Kidney (tissue), 13 donors: ENCODE measurements at regions not wholly inside any gene's neighbourhood (a gene's known extent, or its start where the extent isn't known, plus 50 kb on each side); places are given as distances from the start of the nearest gene placed in this dataset.
A peak's percentile ranks its signal among the peaks of the same experiment; 100 is the strongest.

ENCODE experiments used
- DNase-seq, 5 donors: peaks; one replicate each; pipeline ENCODE4 v3.0.0-alpha.2; 2013 to 2020
- FAIRE-seq: peaks from 2 replicates; lab custom pipeline; 2012; peaks lifted over from hg19 to GRCh38; lab: Jason Lieb, UNC
- H3K27ac ChIP-seq, 2 donors: one replicate each; pipeline ENCODE4 v1.7.0; 2013; ENCODE audit warnings: low read depth in 2 of 2, low read length in 2 of 2, inconsistent platforms in 1 of 2
- H3K27me3 ChIP-seq: one replicate; pipeline ENCODE4 v1.7.1; 2013; ENCODE audit warnings: low read length, inconsistent platforms; ENCODE audit not compliant: control insufficient read depth, insufficient read depth
- H3K36me3 ChIP-seq, 3 donors: one replicate each; pipeline versions ENCODE4 v1.7.0 to v1.7.1; 2013; ENCODE audit warnings: low read length in 3 of 3, control low read depth in 1 of 3, inconsistent platforms in 1 of 3; ENCODE audit not compliant: insufficient read depth in 3 of 3, control insufficient read depth in 2 of 3
- H3K4me1 ChIP-seq, 3 donors: one replicate each; pipeline versions ENCODE4 v1.7.0 to v1.7.1; 2013; ENCODE audit warnings: low read length in 3 of 3, inconsistent platforms in 1 of 3, low read depth in 1 of 3; ENCODE audit not compliant: control insufficient read depth in 2 of 3, insufficient read depth in 2 of 3
- H3K4me3 ChIP-seq, 3 donors: one replicate each; pipeline versions ENCODE4 v1.7.0 to v1.8.1; 2013; ENCODE audit warnings: low read length in 3 of 3, control low read depth in 1 of 3, inconsistent platforms in 1 of 3
- H3K9ac ChIP-seq, 3 donors: one replicate each; pipeline versions ENCODE4 v1.7.0 to v1.7.1; 2013; ENCODE audit warnings: low read length in 3 of 3, control low read depth in 1 of 3, inconsistent platforms in 1 of 3
- H3K9me3 ChIP-seq, 3 donors: one replicate each; pipeline versions ENCODE4 v1.7.0 to v1.7.1; 2013; ENCODE audit warnings: low read length in 3 of 3, control low read depth in 1 of 3, inconsistent platforms in 1 of 3; ENCODE audit not compliant: control insufficient read depth in 2 of 3, insufficient read depth in 1 of 3
- intact Hi-C: fragments of 100-400 bp; cut with DNase I; formaldehyde crosslinking; loops from one replicate; pipeline ENCODE4 v1.11.1; 2022
- TF ChIP-seq, protein P1 (sequence below): IDR thresholded peaks from 3 replicates; pipeline ENCODE4 v1.5.1; 2012; ENCODE audit warnings: mild to moderate bottlenecking, moderate library complexity, borderline replicate concordance; ENCODE audit not compliant: insufficient read depth; ENCODE audit errors: extremely low read depth
- donor health status: control.
- donor health status: control.
- donor health status: control.
- donor health status: control.
- donor health status: control.
- donor health status: DM: yes; HTN: yes; CAD: no.
- donor health status: Normal renal cell carcinoma (clear cell type).

DNA sequence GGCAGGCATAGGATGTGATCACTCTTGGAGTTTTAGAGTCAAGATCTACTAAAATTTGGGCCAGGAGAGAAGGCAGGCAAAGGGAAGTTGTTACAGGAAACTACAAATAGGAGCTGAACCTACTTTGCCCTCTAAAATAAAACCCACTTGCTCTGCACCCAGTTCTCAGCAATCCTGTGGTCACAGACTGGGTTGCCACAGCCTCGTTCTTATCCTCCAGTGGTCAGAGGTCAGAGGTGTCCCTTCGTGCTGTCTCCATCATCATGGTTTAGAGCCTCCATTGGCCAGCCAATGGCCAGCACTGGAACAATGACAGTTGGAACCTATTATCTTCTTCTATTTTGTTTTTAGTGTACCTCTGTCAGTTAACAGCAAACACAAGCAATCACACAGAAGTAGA lies 90.7 kb upstream of the TNP1 start:
- intact Hi-C loops, result no loop called here
- H3K9me3 ChIP-seq, result peaks cover 0 to 2% (median 0%) of the 10 kb centered on the region in 3 donors
- DNase-seq (no peak), FAIRE-seq (no peak)
- no peak overlapping the region for H3K9ac ChIP-seq
- no peak overlapping the region for H3K27ac ChIP-seq
- H3K27me3 ChIP-seq, result no peaks in the 10 kb centered on the region
- no peaks in the 10 kb centered on the region for H3K36me3 ChIP-seq
- no peak overlapping the region for H3K4me3 ChIP-seq
- H3K4me1 ChIP-seq, result no peaks in the 10 kb centered on the region
- TF ChIP-seq, protein P1, sequence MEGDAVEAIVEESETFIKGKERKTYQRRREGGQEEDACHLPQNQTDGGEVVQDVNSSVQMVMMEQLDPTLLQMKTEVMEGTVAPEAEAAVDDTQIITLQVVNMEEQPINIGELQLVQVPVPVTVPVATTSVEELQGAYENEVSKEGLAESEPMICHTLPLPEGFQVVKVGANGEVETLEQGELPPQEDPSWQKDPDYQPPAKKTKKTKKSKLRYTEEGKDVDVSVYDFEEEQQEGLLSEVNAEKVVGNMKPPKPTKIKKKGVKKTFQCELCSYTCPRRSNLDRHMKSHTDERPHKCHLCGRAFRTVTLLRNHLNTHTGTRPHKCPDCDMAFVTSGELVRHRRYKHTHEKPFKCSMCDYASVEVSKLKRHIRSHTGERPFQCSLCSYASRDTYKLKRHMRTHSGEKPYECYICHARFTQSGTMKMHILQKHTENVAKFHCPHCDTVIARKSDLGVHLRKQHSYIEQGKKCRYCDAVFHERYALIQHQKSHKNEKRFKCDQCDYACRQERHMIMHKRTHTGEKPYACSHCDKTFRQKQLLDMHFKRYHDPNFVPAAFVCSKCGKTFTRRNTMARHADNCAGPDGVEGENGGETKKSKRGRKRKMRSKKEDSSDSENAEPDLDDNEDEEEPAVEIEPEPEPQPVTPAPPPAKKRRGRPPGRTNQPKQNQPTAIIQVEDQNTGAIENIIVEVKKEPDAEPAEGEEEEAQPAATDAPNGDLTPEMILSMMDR, result no peak

DNA sequence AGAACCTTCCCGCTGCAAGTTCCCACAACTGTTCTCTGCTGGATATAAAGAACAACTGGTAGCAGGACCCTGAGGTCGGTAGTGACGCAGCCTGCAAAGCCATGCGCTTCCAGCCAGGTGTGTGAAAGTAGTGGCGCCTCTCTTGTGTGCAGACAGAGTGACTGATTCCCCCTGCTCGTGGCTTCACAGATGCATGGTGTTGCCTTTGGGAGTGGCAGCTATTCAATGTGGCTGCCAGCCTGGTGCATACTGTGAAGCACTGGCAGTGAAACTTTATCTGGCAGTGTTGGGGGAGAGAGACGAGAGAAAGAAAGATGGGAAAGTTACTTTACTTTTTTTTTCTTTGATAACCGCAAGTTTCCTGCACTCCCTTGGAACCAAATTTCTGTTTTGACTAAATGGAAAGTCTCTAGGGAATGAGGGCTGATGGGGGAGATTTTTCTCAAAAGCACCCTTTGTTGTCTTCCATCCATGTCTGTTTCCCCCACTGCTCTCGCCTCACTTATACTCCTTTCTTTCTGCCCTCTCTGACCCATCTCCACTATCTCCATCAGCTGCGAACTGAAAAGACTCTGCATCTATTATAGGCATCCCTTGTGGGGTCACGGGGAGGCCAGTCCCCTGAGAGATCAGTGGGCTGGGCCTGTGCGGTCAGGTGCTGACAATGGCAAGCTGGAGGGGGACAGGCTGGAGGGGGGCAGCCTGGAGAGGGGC lies 90.0 kb upstream of the TNP1 start:
- H3K9ac ChIP-seq, result no peak overlapping the region
- intact Hi-C loops, result no loop called here
- no peaks in the 10 kb centered on the region for H3K4me1 ChIP-seq
- TF ChIP-seq, protein P1, result no peak
- H3K4me3 ChIP-seq, result no peak overlapping the region
- no peaks in the 10 kb centered on the region for H3K36me3 ChIP-seq
- no peaks in the 10 kb centered on the region for H3K9me3 ChIP-seq
- no peak overlapping the region for H3K27ac ChIP-seq
- peak in 3 of 5 donors; percentile 35 to 67 (median 58) for DNase-seq
- FAIRE-seq, result no peak
- no peaks in the 10 kb centered on the region for H3K27me3 ChIP-seq

DNA sequence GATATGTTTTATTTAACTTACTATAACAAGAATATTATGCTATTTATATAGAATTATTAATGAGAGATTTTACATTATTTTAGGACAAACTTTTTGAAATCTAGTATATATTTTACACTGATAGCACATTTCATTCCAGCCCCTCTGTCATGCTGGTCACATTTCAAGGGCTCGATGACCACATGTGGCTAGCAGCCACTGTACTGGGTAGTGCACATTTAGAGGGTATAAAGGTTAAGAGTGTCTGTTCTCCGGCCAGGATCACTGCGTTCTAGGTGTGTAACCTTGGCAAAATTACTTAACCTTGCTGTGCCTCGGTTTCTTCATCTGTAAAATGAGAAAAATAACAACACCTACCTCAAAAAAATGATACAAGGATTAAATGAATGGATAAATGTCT lies 87.2 kb upstream of the TNP1 start:
- no peak overlapping the region for H3K9ac ChIP-seq
- no peaks in the 10 kb centered on the region for H3K27me3 ChIP-seq
- no peak for DNase-seq
- FAIRE-seq, result no peak
- no peaks in the 10 kb centered on the region for H3K9me3 ChIP-seq
- intact Hi-C loops, result no loop called here
- no peak overlapping the region for H3K27ac ChIP-seq
- H3K4me1 ChIP-seq, result no peaks in the 10 kb centered on the region
- no peak overlapping the region for H3K4me3 ChIP-seq
- TF ChIP-seq, protein P1, result no peak
- no peaks in the 10 kb centered on the region for H3K36me3 ChIP-seq
